GM18505 (cell line): ENCODE measurements at regions not wholly inside any gene's neighbourhood (a gene's known extent, or its start where the extent isn't known, plus 50 kb on each side); places are given as distances from the start of the nearest gene placed in this dataset.
A peak's percentile ranks its signal among the peaks of the same experiment; 100 is the strongest.

Source experiments
- ATAC-seq: cut with Tn5 transposase; IDR thresholded peaks from one replicate; pipeline ENCODE4 v1.9.1; 2021; ENCODE audit not compliant: unreplicated experiment
- POLR2A ChIP-seq: IDR thresholded peaks from 4 replicates; pipeline ENCODE4 v1.6.1; 2011; ENCODE audit warnings: borderline replicate concordance; ENCODE audit not compliant: insufficient read depth, insufficient read length; ENCODE audit errors: extremely low read depth

- no peak for ATAC-seq
Observed at GRCh38 chr3:30982416-30983075, 88.1 kb upstream of the GADL1 start.

GRCh38 chr3:30984855-30985749, 90.6 kb upstream of the GADL1 start:
- TF ChIP-seq POLR2A = no peak
- ATAC-seq = peak; percentile 63

More at GRCh38 chr3:30982416-30983075, 88.1 kb upstream of the GADL1 start:
- no peak for TF ChIP-seq POLR2A

DNA sequence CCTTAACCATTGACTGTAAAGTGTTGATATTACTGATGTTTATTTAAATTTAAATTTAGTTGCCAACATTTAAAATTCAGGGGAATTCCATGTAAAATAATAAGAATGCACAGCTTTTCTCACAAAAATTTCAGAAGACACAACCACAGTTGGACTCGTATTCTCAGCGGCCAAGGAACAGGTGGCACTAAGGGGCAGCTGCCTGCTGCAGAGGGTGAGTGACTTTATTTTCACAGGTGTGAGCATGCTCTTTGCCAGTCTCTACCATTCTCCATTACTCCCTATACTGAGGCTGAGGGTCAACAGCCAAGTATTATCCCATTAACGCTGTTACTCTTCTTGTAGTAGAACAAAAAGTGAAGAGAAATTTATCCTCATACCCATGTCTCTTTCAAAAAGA, 92.1 kb upstream of the GADL1 start:
- no peak for ATAC-seq
- no peak for TF ChIP-seq POLR2A

DNA sequence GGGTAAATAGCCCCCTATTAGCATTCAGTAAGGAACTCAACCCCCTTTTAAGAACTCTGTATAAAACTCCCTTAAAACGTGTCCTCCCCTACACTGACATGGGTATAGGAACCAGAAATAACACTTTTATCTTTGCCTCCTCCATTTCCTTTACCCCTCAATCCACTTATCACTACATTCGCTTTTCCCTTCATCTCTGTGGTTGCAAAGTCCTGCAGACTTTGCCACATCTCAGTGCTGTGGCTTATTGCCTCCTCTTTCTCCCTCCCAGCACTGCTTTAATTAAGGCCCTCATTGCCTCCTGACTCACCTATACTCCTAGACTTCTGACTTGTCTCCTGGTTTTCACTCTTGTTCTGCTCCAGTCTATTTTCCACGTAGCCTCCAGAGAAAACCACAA, 94.3 kb upstream of the GADL1 start:
- no peak for TF ChIP-seq POLR2A
- ATAC-seq = no peak

DNA sequence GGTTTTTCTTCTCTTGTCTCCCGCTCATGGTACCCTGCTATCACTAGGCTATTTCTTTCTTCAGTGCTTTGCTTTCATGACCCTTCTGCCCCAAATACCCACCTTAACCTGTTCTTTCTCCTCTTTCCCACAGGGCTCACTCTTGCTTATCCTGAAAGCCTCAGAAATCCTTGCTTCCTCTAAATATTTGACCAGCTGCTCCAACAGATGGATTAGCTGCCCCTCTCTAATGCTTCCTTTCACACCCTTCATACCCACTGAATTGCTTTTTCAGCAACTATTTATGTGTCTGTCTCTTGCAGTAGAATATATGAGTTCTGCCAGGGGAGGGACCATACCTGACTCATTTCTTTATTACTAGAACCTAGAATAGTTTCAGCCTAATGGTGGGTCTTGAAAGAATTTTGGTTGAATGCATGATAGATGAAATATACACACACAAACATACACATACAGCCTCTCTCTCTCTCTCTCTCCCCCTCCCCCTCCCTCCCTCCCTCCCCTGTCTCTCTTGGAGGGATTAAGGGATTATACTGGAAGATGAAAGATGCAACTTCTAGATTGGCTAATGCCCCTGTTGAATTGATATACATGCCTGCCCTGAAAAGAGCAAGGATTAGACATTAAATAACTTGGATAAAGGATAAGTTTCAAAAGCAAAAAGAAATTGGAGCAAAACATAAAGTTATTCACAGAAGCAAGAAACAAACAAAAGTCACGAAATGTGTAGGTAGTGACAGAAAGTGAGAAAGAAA, 95.0 kb upstream of the GADL1 start:
- ATAC-seq = no peak
- no peak for TF ChIP-seq POLR2A

DNA sequence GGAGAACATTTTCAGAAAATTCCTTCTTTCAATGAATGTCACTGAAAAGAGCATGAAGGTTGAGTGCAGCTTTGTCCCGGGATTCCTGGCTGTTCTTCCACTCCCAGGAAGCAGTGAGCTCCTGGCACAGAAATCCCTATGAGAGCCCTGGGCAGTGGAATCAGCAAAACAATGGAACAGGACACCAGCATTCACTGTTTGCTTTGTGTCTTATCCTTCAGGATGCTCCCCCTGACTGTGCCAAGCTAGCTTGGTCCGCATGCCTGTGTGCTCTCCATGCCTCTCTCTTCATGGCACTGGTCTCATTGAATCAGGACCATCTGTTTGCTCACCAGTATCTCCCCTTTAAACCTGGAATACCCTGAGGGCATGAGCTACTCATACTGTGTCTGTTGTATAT, 102.0 kb upstream of the GADL1 start:
- TF ChIP-seq POLR2A = no peak
- ATAC-seq = no peak

DNA sequence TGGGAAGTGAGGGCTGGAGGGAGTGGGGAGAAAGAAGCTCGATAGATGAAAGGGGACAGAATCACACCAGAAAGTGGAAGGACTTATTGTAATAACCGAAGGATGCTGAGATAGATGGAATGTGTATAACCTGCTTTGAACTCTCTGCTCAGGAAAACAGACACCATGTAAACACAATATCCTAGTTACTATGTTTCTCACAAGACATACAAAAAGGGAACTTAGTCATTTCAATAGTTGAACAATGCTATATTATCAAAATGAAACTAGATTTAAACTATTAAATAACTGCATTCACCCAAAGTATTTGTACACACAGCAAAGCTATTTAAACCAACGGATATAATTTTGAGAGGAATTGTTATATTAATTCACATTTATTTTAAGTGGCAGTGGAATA, 108.3 kb upstream of the GADL1 start:
- peak; percentile 56 for ATAC-seq
- no peak for TF ChIP-seq POLR2A

DNA sequence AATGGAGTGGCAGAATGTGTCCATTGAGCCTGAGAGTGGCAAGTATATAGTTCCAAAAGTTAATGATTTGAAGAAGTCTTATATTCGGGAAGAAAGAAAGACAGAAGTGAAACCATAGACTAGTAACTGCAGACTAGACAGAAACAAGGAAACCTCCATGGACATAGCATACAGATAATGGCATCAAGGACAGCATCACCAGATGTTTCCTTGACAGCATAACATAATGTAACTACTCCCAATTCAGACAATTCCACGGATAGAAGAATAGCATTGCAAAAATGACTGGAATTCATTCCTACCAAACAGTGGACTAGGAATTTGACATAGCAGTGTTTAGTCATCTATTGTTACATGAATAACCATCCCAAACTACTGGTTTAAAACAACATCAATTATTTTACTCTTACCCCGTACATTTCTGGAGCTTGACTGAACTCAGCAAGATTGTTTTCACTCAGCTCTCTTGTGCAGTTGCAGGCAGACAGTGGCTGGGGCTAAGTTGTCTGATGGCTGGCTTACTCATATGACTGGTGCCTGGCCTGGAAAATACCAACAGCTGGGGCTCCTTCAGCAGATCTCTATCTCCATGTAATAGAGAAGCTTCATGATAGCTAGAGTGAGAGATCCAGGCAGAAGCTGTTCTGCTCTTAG, 109.7 kb upstream of the GADL1 start:
- peak; percentile 64 for ATAC-seq
- TF ChIP-seq POLR2A = no peak

DNA sequence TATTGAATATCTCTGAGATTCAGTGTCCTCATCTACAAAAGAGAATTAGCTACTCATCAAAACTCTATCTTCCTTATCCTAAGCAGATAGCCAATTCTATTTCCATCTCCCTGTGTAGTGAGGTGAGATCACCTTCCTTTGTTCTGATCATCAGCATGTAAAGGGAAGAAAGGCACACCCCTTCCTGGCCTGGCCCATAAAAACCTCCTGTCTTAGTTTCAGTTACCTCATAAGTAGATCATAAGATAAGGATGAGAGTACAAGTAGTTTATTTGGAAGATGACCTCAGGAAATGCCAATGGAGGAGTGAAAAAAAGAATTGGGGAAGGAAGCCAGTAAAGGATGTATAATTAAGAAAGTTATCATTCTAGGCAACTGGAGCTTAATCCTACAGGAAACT, 114.5 kb upstream of the GADL1 start:
- no peak for TF ChIP-seq POLR2A
- ATAC-seq = no peak

DNA sequence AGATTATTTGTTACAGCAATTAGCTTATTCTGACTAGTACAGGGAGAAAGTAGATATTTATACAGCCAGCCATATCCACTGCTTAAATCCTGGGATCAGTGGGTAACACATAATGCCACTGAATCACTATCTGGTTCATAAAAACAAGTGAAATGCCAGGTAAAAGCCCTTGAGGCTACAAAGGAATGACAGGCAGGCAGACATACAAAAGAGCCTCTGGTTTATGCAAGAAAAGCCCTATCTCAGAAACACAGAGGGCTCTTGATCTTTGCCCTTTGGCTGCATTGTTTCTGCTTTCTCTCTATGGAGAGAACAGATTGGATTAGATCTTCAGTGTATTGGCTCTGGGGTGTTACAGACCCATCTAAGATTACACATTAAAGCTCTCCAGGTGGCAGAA, 115.4 kb upstream of the GADL1 start:
- no peak for ATAC-seq
- no peak for TF ChIP-seq POLR2A

DNA sequence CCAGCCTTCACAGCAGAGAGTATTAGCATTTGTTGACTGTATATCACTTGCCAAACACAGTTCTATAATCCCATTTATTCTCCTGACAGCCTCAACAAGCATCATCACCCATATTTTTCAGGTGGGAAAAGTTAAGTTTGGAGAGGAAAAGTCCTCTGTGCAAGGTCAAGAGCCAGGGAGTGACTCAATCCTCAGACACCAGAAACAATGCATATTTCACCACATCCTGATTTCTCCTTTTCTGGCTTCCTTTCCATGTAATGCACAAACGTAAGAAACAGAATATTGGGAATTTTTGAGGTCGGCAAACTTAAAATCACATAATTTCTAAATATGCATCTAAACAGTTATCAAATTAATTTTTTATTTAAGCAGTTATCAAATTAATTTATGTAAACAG, 116.0 kb upstream of the GADL1 start:
- TF ChIP-seq POLR2A = no peak
- ATAC-seq = no peak

DNA sequence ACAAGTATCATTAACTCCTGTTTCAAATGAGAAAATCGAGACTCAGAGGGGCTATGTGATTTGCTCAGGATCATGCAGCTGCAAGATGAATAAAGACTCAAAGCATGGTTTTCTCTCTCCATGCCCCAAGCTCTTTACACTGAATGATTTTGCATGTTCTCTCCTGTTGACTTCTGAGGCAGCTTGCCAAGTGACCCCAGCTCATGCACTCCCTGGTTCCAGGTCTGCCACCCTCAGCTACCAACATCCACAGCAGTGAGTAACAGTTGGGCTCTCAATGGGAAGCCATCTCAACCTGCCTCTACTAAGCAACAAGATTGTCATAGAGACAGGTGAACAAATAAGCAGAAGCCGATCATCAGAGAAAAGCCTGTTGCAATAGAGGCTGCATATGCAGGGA, 116.9 kb upstream of the GADL1 start:
- no peak for TF ChIP-seq POLR2A
- ATAC-seq = no peak

GRCh38 chr3:31013090-31013489, 118.6 kb upstream of the GADL1 start:
- TF ChIP-seq POLR2A = no peak
- ATAC-seq = no peak

DNA sequence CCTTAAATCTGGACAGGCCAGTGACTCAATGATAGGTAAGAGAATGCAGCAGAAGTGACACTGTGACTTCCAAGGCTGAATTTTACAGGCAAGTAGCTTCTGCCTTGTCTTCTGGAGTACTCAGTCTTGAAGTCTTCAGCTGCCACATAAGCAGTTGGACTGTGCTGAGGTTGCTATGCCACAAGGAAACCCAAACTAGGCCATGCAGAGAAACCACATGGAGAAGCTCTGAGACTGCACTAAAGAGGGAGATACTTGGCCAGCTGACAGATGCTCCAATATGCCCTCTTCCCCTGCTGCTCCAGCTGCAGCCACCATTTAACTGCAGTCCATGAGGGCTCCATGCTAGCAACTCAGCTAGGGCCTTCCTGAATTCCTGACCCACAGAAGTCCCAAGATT, 119.4 kb upstream of the GADL1 start:
- TF ChIP-seq POLR2A = no peak
- ATAC-seq = no peak
